PC-3 (cell line): ENCODE measurements at regions not wholly inside any gene's neighbourhood (a gene's known extent, or its start where the extent isn't known, plus 50 kb on each side); places are given as distances from the start of the nearest gene placed in this dataset.
"Not testable (repeated sequence)": the region's sequence is repeated elsewhere in the genome, so short reads cannot be mapped to it uniquely, and the experiment has no call there.

Experiments used
- CTCF ChIP-seq: fragments of 300-600 bp; sonication (generic); conservative IDR thresholded peaks from 2 replicates; pipeline ENCODE4 v1.5.1; 2017; ENCODE audit warnings: antibody characterized with exemption, low read depth, mild to moderate bottlenecking, low read length
- EZH2 ChIP-seq: fragments of 300-600 bp; sonication (generic); IDR thresholded peaks from one replicate; pipeline ENCODE4 v1.6.1; 2017; ENCODE audit warnings: antibody characterized with exemption, mild to moderate bottlenecking, low read length; ENCODE audit not compliant: unreplicated experiment
- EZH2phosphoT487 ChIP-seq: fragments of 300-600 bp; sonication (generic); IDR thresholded peaks from 2 replicates; pipeline ENCODE4 v1.6.1; 2018; ENCODE audit warnings: mild to moderate bottlenecking, antibody characterized with exemption, low read length, borderline replicate concordance

- TF ChIP-seq CTCF, EZH2phosphoT487, EZH2: not testable (repeated sequence)
These were observed 67.3 kb downstream of the KCNJ18 start for GRCh38 chr17:21759636-21760035.
